Activated T-helper 1 cell treated with Interleukin-2 at 50 U/mL for 16 hours (primary cell): ENCODE measurements at regions not wholly inside any gene's neighbourhood (a gene's known extent, or its start where the extent isn't known, plus 50 kb on each side); places are given as distances from the start of the nearest gene placed in this dataset.
"Not testable (repeated sequence)": the region's sequence is repeated elsewhere in the genome, so short reads cannot be mapped to it uniquely, and the experiment has no call there.

Experiments used
- DNase-seq: peaks from one replicate; pipeline ENCODE4 v3.0.0-alpha.2; 2020; ENCODE audit warnings: low read depth

- DNase-seq: no peak
Observed at GRCh38 chr5:157972579-157972978, 113.6 kb upstream of the CLINT1 start.

DNA sequence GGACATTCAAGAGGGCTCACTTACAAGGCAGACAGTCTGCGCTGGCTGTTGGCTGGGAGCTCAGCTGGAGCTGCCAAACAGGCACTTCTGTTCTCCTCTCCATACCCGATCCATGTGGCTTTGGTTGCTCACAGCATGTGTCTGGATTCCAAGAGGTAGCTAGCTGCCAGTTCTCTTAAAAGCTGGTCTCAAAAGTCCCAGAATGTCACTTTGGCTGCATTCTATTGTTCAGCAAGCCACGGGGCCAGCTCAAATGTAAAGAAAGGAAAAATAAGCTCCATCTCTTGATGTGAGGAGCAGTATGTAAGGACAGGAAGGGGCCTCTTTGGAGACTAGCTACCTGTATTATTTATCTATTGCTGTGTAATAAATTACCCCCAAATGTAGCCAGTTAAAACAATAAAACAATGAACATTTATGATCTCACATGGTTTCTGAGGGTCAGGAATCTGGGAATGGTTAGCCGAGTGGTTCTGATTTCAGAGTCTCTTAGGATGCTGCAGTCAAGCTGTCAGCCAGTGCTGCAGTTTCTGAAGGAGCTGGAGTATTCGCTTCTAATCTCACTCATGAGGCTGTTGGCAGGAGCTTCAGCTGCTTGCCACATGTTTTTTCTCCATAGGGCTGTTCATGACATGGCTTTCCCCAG lies 112.7 kb upstream of the CLINT1 start:
- no peak for DNase-seq

DNA sequence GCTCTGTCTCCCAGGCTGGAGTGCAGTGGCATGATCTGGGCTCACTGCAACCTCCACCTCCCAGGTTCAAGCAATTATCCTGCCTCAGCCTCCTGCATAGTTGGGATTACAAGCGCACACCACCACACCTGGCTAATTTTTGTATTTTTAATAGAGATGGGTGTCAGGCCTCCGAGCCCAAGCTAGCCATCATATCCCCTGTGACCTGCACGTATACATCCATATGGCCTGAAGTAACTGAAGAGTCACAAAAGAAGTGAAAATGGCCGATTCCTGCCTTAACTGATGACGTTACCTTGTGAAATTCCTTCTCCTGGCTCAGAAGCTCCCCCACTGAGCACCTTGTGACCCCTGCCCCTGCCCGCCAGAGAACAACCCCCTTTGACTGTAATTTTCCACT lies 109.6 kb upstream of the CLINT1 start:
- not testable (repeated sequence) for DNase-seq

- no peak for DNase-seq
Observed at GRCh38 chr5:157965989-157966388, 107.0 kb upstream of the CLINT1 start.

DNA sequence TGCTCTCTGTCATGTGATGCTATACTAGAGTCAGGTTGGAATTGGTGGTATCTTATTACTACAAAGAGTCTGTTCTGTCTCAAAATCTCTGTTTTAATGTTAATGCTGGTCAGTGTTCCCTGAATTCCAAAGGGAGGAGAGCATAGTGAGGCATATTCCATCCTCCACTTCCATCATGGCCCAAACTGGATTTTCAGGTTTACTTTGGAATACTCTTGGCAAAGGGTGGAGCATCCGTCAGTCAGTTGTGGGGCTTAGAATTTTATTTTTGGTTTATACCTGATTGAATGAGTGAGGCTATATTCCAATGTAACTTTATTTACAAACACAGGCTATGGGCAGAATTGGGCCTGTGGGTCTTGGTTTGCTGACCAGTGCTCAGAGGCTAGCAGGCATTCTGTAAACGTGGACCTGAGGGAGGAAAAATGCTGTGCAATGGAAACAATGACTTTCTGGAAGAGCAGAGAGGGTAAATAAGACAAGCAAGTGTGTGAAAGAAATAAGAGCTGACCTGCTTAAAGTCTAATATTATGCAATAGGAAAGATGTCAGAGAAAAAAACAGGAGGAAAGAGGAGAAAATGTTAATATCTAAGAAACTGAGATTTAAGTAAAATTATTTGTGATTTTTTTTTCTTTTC lies 106.2 kb upstream of the CLINT1 start:
- DNase-seq: no peak

DNA sequence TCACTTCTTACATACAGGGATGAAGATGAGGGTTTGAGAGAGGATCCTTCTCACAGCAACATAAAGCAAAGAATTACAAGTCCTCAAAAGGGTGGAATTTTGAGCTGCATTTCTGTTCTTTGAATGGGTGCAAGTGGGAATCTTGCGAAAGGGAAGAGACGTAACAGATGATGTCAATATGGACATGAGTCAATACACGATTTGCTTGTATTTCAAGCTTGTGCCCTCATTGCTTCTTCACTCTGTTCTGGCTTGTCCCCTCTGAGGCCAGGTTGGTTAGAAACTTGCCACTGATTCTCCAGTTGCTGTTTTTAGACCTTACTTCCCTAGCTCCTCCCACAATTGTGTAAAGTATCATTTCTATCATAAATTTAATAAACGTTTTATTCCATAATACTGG lies 104.8 kb upstream of the CLINT1 start:
- DNase-seq: no peak

GRCh38 chr5:157963244-157963643 lies 104.3 kb upstream of the CLINT1 start:
- DNase-seq: no peak

DNA sequence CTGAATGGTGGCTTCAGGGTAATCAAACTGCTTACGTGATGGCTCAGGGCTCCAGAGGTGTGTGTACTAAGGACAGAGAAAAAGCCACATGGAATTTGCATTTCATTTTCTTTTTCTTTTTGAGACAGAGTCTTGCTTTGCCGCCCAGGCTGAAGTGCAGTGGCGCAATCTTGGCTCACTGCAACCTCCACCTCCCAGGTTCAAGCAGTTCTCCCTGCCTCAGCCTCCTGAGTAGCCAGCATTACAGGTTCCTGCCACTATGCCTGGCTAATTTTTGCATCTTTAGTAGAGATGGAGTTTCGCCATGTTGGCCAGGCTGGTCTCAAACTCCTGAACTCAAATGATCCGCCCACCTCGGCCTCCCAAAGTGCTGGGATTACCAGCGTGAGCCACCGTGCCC lies 103.7 kb upstream of the CLINT1 start:
- not testable (repeated sequence) for DNase-seq

GRCh38 chr5:157961896-157962590 lies 103.1 kb upstream of the CLINT1 start:
- no peak for DNase-seq

GRCh38 chr5:157961176-157961575 lies 102.2 kb upstream of the CLINT1 start:
- no peak for DNase-seq

- DNase-seq: no peak
Observed at GRCh38 chr5:157959370-157959769, 100.4 kb upstream of the CLINT1 start.

DNA sequence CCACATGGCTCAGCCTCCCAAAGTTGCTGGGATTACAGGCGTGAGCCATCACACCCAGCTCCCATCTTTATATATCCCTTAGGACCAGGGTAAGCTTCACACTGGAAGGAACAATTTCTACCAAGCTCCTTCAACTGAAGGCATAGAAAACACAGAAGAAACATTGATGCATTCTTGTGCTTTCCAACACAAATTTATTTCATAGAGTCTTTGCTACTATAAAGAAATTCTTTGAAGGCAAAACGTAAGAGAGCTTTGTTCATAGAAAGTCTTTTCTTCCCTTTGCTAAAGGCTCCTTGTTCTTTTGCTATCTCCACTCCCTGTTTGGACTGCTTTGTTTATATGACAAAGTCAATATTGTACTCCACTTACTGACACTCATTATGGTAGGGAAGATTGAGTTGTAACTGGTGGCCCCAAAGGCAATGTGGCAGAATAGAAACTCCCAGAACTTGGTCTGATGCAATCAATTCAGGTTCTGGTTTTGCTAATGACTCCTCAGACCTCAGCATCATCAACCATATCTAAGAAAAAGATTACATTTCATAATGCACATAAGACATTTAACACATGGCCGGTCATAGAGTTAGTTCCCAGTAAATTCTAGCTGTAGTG lies 97.4 kb upstream of the CLINT1 start:
- DNase-seq: no peak

DNA sequence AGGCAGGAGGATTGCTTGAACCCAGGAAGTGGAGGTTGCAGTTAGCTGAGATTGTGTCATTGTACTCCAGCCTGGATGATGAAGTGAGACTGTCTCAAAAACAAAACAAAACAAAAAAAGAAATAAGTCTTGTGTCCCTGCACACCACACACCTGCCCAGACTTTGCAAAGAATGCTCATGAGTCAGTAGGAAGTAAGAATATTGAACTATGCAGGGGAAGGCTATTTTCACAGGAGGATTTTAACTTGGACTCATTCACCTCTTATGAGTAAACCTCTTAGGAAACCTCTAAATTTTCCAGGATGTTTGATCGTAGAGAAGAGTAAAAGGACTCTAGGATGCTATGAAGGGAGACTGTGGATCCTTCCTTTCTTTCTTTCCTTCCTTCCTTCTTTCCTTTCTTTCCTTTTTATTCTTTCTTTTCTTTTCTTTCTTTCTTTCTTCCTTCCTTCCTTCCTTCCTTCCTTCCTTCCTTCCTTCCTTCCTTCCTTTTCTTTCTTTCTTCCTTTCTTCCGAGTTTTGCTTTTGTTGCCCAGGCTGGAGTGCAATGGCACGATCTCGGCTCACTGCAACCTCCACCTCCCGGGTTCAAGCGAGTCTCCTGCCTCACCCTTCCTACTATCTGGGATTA lies 96.7 kb upstream of the CLINT1 start:
- no peak for DNase-seq

- no peak for DNase-seq
Observed at GRCh38 chr5:157952374-157952685, 93.4 kb upstream of the CLINT1 start.

DNA sequence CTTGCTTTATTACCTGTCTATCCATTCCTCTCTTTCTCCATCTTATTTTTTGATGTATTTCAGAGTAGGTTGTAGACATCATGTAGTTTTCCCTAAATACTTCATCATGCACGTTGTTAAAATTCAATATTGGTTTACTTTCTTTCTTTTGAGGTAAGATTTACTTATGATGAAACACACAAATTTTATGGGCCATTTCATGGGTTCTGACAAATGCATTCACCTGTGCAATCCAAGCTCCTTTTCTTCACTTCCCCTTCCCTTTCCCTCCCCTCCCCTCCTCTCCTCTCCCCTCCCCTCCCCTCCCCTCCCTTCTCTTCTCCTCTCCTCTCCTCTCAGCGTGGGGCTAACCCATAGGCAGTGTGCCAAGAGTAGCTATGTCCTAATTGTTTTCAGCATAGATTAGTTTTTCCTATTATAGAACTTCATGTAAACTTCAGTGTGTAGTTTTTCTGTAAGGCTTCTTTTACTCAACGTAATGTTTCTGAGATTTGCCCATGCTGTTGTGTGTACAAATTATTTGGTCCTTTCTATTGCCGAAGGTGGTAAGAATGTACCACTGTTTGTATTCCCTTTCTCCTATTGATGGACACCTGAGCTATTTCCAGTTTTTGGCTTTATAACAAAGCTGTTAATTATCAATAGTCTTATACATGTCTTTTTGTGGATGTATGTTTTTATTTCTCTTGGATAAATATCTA lies 92.9 kb upstream of the CLINT1 start:
- no peak for DNase-seq

GRCh38 chr5:157949520-157949919 lies 90.6 kb upstream of the CLINT1 start:
- DNase-seq: no peak

DNA sequence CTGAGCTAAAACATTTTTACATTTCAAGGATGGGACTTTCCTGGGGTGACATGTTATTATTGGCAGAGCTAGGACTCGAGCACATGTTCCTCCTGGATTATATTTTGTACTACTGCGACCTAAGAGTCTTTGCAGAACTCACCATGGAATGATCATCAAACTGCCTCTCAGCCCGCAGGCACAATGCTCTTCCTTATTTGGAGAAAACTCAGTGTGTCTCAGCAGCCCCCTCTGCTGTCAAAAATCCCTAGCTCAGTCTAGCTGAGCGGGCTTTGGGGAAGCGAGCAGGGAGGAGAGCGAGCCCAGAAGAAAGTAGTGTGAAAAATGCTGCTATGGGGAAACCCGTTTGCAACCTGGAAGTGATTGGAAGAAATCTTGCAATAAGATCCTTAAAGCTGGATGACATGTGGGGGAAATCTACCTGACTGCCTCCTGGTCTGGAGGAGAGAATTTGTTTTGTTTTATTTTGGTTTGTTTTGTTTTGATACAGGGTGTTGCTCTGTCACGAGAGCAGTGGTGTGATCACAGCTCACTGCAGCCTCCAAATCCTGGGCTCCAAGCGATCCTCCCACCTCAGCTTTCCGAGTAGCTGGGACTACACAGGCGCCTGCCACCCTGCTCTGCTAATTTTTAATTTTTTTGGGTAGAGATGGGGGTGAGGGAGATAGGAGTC lies 89.9 kb upstream of the CLINT1 start:
- DNase-seq: peak; percentile 56

DNA sequence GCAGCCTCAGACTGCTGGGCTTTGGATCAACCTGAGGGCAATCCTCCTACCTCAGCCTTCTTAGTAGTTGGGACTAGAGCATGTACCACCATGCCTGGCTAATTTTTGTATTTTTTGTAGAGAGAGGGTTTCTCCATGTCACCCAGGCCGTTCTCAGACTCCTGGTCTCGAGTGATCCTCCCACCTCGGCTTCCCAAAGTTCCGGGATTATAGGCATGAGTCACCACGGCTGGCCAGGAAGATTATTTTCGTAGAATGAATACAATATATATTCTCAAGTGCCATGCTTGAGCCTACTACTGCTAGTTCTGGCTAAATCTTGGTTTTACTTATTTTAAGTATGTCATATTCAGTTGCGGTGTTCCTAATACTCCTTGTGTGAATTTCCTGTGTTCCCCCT lies 88.2 kb upstream of the CLINT1 start:
- DNase-seq: no peak

GRCh38 chr5:157945822-157946221 lies 86.9 kb upstream of the CLINT1 start:
- not testable (repeated sequence) for DNase-seq

DNA sequence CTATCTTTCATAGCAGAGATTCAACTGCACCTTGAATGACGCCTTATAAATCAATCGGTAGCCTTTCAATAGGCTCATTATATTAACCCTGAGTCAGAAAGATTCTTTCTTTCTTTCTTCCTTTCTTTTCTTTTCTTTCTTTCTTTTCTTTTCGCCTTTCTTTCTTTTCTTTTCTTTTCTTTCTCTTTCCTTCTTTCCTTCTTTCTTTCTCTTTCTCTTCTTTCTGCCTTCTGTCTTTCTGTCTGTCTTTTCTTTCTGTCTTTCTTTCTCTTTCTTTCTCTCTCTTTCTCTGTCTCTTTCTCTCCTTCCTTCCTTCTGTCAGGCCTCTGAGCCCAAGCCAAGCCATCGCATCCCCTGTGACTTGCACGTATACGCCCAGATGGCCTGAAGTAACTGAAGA lies 86.0 kb upstream of the CLINT1 start:
- DNase-seq: no peak

DNA sequence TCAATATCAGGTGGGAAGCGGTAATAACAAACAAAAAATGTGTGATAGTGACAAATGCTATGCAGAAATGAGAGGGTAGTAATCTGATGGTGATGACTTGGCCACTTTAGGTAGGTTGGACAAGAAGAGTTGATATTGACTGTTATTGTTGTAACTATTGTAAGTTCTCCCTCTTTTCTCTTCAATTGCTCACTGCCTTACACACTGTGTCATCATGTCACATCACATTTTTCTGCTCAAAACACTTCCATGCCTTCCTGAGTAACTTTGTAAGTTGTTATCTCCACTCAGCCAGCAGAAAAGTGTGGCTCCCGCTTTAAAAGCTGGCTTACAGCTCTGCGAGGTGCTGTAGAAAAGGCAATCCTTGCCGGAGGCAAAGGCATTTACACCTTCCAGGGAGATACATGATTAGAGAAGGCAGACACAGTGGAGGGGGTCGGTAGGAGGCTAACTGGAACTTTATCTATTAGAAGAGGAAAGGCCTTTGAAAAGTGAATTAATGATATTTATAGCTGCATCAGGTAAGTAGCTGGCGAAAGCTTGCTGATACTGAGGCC lies 85.2 kb upstream of the CLINT1 start:
- DNase-seq: no peak
